Hematopoietic multipotent progenitor cell treated with erythropoietin and hydrocortisone succinate and interleukin-3 and kit ligand, for 6 days (in vitro differentiated cells): ENCODE measurements at regions not wholly inside any gene's neighbourhood (a gene's known extent, or its start where the extent isn't known, plus 50 kb on each side); places are given as distances from the start of the nearest gene placed in this dataset.
"Not testable (repeated sequence)": the region's sequence is repeated elsewhere in the genome, so short reads cannot be mapped to it uniquely, and the experiment has no call there.

Experiments
- DNase-seq: peaks from one replicate; pipeline ENCODE4 v3.0.0-alpha.2; 2015

GRCh38 chr1:192907545-192908243 lies 98.9 kb downstream of the RGS2 start:
- no peak for DNase-seq

GRCh38 chr1:192911896-192912656 lies 103.2 kb downstream of the RGS2 start:
- not testable (repeated sequence) for DNase-seq

- DNase-seq, result no peak
Observed at GRCh38 chr1:192913683-192914082, 104.8 kb downstream of the RGS2 start.

- no peak for DNase-seq
Observed at GRCh38 chr1:192914092-192914491, 105.3 kb downstream of the RGS2 start.

- DNase-seq, result no peak
Observed at GRCh38 chr1:192914696-192915095, 105.9 kb downstream of the RGS2 start.

GRCh38 chr1:192916021-192916420 lies 107.2 kb downstream of the RGS2 start:
- DNase-seq, result no peak

- no peak for DNase-seq
Observed at GRCh38 chr1:192918259-192918658, 109.4 kb downstream of the RGS2 start.

GRCh38 chr1:192920412-192920811 lies 111.6 kb downstream of the RGS2 start:
- no peak for DNase-seq

GRCh38 chr1:192925609-192926008 lies 116.8 kb downstream of the RGS2 start:
- DNase-seq, result no peak

GRCh38 chr1:192926736-192927135 lies 117.9 kb downstream of the RGS2 start:
- no peak for DNase-seq

GRCh38 chr1:192927496-192927895 lies 118.7 kb downstream of the RGS2 start:
- DNase-seq, result no peak

- DNase-seq, result no peak
Observed at GRCh38 chr1:192929597-192929996, 120.8 kb downstream of the RGS2 start.

GRCh38 chr1:192933744-192934143 lies 124.9 kb downstream of the RGS2 start:
- no peak for DNase-seq

GRCh38 chr1:192936313-192937018 lies 122.7 kb downstream of the UCHL5 start:
- DNase-seq, result peak; percentile 34

- no peak for DNase-seq
Observed at GRCh38 chr1:192937128-192937527, 122.0 kb downstream of the UCHL5 start.

- no peak for DNase-seq
Observed at GRCh38 chr1:192939440-192939839, 119.7 kb downstream of the UCHL5 start.

- no peak for DNase-seq
Observed at GRCh38 chr1:192940658-192941057, 118.5 kb downstream of the UCHL5 start.

GRCh38 chr1:192941722-192942411 lies 117.3 kb downstream of the UCHL5 start:
- peak; percentile 24 for DNase-seq

- no peak for DNase-seq
Observed at GRCh38 chr1:192943108-192943507, 116.1 kb downstream of the UCHL5 start.

GRCh38 chr1:192943522-192943921 lies 115.6 kb downstream of the UCHL5 start:
- peak; percentile 9 for DNase-seq

GRCh38 chr1:192945390-192946130 lies 113.6 kb downstream of the UCHL5 start:
- no peak for DNase-seq

- DNase-seq, result no peak
Observed at GRCh38 chr1:192949783-192950182, 109.4 kb downstream of the UCHL5 start.
